NCI-H1105 (cell line): ENCODE measurements at regions not wholly inside any gene's neighbourhood (a gene's known extent, or its start where the extent isn't known, plus 50 kb on each side); places are given as distances from the start of the nearest gene placed in this dataset.
A peak's percentile ranks its signal among the peaks of the same experiment; 100 is the strongest.
"Not testable (repeated sequence)": the region's sequence is repeated elsewhere in the genome, so short reads cannot be mapped to it uniquely, and the experiment has no call there.

Experiments used
- DNase-seq: peaks from one replicate; lab custom pipeline; 2025; lab: John Stamatoyannopoulos, UW

DNA sequence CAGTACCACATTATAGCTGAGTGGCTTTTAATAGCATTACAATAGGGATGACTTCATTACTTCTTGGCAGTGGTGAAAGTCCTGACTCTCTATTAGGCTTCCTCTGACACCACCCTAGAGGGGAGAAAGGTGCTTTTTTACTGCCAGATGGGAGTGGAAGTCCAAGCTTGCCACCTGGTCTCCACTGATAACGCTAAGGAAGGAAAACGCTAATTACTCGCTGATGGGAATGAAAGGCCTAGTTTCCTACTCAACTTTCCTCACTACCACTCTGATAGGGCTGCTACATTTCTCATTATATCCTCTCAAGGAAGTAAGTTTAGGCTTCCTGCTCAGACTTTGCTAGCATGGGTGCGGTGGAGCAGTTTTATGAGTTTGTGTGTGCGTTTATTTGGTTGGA lies 62.3 kb upstream of the PAGE3 start:
- DNase-seq, result no peak

DNA sequence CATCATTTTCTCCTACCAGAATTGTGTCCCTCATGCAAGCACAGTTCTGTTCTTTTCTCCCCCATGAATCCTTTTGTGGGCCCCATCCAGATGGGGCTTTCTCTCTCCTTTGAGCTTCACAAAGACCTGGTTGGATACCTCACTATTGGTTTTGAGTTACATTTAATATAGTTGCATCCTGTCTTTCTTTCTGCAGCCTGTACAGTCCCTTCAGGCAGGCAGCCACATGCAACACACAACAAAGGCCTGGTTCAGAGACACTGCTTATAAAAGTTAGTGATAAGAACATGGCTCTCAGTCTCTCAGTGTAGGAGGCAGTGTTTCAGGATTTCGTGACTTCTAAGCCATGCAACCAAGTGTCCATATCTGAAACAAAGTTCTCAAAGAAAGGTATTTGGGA lies 70.6 kb upstream of the PAGE3 start:
- DNase-seq, result no peak

GRCh38 chrX:55336176-55336575 lies 71.5 kb upstream of the PAGE3 start:
- no peak for DNase-seq

DNA sequence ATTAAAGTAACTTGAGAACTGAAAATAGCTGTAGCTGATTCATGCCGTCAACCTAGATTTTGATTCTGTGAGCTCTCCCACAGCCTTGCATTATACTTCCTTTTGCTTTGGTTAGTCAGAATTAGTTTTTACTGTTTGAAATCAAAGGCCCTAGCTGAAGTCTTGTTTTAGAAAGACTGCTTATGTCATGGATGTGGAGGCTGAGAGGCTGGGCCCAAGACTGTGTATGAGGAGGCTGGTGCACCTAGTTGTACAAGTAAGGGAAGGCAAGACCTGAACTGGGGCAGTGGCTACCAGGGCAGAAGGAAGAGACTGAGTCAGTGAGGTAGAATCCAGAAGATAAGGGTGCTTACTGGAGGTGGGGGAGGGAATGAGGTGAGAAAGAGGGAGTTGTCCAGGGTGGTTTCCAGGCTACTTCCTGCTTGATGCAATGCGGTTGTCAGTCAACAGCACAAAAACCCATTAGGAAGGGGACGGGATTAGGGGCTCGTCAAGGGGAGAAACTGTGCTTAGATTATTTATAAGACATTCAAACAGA lies 76.2 kb upstream of the PAGE3 start:
- DNase-seq, result no peak

DNA sequence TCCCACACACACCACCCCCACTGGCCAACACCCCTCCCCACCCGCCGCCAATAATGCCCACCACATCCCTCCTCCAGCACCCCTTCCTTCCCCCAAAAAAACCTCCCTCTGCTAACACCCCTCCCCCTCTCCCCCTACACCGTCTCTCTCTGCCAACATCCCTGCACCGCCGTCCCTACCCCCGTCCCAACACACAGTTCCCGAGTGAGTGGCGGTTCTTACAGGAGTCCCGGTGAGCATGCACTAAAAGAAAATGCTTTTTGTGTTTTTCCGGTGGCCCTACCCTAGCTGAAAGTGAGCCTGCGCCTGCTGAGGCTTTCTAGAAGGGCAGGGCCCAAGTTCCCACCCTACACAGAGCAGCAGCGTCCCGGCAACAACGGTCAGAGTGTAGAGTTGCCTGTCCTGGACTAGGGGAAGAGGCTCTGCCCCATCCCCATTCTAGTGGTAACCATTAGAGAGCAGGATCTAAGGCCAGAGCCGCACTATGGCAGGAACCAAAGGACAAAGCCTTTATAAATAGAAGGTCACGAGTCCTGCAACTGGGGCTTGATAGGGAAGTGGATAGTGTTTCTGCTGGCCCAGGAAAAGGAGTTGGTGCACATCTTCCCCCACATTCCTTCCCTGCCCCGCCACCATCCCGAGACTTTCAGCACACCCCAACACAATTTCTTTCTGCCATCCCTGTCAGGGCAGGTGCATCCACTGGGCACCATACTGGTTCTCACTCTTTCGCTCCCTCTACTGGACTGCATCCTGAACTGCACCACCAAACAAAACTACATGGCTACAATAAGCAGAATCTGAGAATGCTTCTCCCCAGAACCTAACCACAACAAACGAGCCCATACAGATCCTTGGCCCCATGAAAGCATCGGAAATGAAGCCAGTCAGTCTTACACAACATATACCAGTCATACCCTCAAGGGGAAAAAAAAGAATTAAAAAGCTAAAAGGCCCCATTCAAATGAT lies 78.1 kb upstream of the PAGE3 start:
- peak; percentile 34 for DNase-seq

DNA sequence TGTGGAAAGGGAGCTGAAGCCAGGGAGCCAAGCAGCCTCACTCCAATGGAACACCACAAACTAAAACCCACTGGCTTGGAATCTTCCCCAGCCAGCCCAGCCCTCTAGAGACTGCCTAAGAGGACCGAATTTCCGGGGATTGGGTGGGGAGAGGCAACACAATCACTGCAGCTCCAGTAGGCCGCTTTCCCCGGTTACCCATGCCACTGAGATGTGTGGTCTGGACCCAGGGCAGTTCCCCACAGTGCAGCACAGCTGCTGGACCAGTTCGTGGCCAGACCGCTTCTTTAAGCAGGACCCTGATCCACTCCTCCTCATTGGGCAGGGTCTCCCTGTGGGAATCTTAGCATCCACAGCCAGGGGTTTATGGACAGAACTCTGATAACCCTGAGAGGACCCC lies 91.9 kb upstream of the PAGE3 start:
- no peak for DNase-seq

DNA sequence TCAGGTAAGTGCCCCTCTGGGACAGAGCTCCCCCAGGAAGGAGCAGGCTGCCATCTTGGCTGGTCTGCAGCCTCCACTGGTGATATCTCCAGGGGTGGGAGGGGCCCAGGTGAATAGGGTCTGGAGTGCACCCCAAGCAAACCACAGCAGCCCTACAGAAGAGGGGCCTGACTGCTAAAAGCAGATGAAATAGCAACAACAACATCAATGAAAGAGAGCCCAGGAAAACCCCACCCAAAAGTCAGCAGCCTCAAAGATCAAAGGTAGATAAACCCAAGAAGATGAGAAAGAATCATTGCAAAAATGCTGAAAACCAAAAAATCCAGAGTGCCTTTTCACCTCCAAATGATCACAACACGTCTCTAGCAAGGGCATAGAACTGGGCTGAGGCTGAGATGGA lies 92.5 kb upstream of the PAGE3 start:
- DNase-seq, result no peak

GRCh38 chrX:55379396-55379795 lies 72.5 kb upstream of the MAGEH1 start:
- no peak for DNase-seq

DNA sequence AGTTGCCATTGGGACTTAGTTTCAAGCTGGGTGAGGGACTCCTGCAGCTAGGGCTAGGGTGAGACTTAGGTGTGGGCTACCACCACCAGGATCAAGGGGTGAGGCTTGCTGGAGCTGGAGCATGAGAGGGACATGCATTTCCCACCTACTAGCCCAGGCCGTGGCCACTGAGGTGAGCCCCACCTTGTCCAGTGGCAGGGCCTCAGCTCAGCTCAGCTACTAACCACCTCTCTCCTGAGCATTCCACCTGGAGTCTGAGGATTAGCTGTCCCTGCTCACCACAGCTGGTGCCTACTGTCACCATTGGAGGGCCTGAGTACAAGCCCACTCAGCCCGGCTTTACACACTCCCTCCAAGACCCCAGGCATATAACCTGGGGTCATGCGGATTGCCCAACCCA lies 62.6 kb upstream of the MAGEH1 start:
- no peak for DNase-seq

- DNase-seq, result not testable (repeated sequence)
Observed at GRCh38 chrX:55396836-55397235, 55.1 kb upstream of the MAGEH1 start.
